ENCODE measurements at regions not wholly inside any gene's neighbourhood (a gene's known extent, or its start where the extent isn't known, plus 50 kb on each side); places are given as distances from the start of the nearest gene placed in this dataset.
"Not testable (repeated sequence)": the region's sequence is repeated elsewhere in the genome, so short reads cannot be mapped to it uniquely, and the experiment has no call there.

DNA sequence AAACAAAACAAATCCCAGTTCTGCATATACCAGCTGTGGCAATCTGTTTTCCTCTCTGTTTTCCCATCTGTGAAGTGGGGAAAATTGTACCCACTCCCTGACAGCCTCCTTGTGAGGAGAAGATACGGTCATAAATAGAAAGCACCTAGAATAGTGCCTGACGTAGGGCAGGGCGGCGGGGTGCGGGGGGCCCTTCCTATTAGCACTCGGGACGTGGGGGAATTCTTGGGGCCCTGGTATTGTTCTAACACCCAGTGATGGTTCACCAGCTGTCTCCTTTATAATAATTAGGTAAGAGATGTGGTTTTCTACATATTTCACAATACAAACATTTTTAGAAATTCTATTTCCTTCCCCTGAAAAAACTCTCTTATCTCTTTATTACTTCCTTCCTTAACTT is 93.4 kb downstream of the NSUN5 start:
- TF ChIP-seq, protein P1, sequence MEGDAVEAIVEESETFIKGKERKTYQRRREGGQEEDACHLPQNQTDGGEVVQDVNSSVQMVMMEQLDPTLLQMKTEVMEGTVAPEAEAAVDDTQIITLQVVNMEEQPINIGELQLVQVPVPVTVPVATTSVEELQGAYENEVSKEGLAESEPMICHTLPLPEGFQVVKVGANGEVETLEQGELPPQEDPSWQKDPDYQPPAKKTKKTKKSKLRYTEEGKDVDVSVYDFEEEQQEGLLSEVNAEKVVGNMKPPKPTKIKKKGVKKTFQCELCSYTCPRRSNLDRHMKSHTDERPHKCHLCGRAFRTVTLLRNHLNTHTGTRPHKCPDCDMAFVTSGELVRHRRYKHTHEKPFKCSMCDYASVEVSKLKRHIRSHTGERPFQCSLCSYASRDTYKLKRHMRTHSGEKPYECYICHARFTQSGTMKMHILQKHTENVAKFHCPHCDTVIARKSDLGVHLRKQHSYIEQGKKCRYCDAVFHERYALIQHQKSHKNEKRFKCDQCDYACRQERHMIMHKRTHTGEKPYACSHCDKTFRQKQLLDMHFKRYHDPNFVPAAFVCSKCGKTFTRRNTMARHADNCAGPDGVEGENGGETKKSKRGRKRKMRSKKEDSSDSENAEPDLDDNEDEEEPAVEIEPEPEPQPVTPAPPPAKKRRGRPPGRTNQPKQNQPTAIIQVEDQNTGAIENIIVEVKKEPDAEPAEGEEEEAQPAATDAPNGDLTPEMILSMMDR (IDR thresholded peaks at IDR 0.05), result not testable (repeated sequence)
- not testable (repeated sequence) for TF ChIP-seq POLR2A (IDR thresholded peaks at IDR 0.05)

Data from lower leg skin (tissue), 3 donors.